Hepatocyte (in vitro differentiated cells): ENCODE measurements at regions not wholly inside any gene's neighbourhood (a gene's known extent, or its start where the extent isn't known, plus 50 kb on each side); places are given as distances from the start of the nearest gene placed in this dataset.

Experiments used
- CTCF ChIP-seq: fragments of 200-600 bp; sonication (generic); IDR thresholded peaks from 2 replicates; pipeline ENCODE4 v1.5.1; 2016; ENCODE audit warnings: antibody characterized with exemption, mild to moderate bottlenecking; ENCODE audit not compliant: poor library complexity
- EZH2 ChIP-seq: fragments of 200-600 bp; sonication (generic); IDR thresholded peaks from 2 replicates; pipeline ENCODE4 v1.6.1; 2016; ENCODE audit warnings: antibody characterized with exemption, mild to moderate bottlenecking, borderline replicate concordance
- EZH2phosphoT487 ChIP-seq: fragments of 200-600 bp; sonication (generic); IDR thresholded peaks from one replicate; pipeline ENCODE4 v1.6.1; 2018; ENCODE audit warnings: antibody characterized with exemption, mild to moderate bottlenecking, low read depth, moderate library complexity; ENCODE audit not compliant: unreplicated experiment, severe bottlenecking

GRCh38 chr11:101267654-101268053, 138.0 kb upstream of the PGR start:
- TF ChIP-seq CTCF (no peak), EZH2 (no peak), EZH2phosphoT487 (no peak)
